ENCODE measurements at regions not wholly inside any gene's neighbourhood (a gene's known extent, or its start where the extent isn't known, plus 50 kb on each side); places are given as distances from the start of the nearest gene placed in this dataset.
A peak's percentile ranks its signal among the peaks of the same experiment; 100 is the strongest.

DNA sequence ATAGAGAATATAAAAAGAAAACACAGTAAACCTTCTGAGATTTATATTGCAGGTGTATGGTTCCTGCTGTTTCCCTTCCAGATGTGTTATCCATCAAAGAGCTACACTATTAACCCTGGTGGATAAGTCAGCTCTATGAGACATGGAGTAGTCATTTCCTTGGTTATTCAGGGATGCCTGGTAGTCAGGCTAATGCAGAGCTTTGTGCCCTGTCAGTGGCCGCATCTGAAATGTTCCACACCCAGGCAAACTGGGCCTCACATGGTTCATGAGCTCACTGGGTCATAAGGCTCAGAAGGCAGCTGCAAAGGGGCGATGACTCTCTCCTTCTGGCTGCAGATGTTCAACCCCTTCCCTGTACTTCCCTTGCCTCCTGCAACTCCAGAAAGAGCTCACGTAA lies 473.6 kb downstream of the EPHA7 start:
- no peak for DNase-seq (ENCODE audit: low spot score)

DNA sequence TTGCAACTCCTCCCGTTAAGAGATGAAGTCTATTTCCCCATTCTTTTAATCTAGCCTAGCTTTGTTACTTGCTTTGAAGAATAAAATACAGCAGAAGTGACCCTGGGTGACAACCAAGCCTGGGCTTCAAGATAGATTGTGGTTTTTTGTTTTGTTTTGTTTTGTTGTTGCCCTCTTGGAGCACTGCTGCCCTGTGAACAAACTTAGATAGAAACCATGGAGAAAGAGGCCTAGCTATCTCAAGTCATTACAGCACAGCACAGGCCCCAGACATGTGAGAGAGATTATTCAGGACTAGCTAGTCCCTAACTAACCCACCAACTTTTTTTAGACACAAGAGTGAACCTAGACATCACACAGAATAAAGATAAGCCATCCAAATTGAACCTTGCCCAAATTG lies 475.2 kb downstream of the EPHA7 start:
- no peak for DNase-seq (ENCODE audit: low spot score)

DNA sequence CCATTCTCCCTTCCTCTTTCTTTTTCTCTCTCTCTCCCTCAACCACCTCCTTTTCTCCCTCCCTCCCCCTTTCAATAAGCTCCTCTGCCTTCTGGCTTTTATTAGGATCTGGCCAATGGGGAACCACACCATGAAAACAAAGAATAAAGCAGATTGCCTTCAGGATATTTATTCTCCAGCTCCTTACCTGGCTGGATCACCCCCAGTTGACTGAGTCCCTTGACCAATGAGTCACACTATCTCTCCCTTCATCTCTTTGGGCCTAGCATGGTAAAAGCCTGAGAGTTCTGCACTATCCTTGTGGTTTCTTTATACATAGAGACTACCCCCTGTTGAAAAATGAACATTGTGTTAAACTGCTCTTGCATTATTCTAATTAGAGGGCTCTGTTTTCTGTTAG lies 476.8 kb downstream of the EPHA7 start:
- DNase-seq (ENCODE audit: low spot score), result no peak

DNA sequence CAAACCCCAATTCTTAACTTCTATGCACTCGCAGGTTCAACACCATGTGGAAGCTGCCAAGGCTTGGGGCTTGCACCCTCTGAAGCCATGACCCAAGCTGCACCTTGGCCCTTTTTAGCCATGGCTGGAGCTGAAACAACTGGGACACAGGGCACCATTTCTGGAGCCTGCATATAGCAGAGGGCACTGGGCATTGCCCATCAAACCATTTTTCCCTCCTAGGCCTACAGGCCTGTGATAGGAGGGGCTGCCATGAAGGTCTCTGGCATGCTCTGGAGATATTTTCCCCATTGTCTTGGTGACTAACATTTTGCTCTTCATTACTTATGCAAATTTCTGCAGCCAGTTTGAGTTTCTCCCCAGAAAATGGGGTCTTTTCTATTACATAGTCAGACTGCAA lies 484.7 kb downstream of the EPHA7 start:
- no peak for DNase-seq (ENCODE audit: low spot score)

DNA sequence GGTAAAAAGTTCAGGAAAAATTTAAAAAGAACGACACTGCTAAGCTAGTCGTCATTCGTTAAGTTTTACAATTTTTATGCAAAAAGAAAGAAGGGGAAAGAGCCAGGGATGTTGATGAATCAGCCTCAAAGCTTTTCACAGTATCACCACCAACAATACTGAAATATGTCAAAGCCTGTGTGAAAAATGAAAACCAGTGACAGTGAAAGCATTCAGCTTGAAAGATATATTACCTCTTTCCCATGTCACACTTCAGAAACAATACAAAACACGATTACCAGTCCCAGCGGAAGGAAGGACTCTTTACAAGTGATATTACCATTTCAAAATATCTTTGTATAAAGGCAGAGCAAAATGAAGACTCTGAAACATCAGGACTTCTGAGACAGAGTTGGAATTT lies 489.2 kb downstream of the EPHA7 start:
- DNase-seq (ENCODE audit: low spot score), result no peak

DNA sequence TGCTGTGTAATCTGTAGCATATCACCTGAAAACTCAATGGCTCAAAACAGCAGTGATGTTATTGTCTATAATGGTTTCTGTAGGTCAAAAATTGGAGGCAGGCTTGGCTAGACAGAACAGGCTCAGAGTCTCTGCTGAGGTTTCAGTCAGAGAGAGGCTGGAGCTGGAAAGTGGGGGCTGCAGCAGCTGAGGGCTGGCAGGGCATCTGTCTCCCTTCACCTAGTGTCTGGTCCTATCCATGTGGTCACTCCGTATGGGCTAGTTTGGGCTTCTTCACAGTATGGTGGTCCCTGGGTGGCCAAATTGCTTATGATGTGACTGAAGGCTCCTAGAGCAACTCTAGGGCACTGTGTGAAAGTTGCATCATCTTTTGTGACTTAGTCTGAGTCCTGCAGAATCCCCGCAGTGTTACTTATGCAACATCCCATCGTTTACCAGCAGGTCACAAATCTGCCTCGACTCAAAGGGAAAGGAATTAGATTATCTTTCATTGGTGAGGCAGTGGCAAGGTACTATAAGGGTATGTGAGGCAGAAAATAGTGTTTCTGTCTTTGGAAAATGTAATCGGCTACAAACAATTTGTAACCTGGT lies 497.0 kb downstream of the EPHA7 start:
- no peak for DNase-seq (ENCODE audit: low spot score)

DNA sequence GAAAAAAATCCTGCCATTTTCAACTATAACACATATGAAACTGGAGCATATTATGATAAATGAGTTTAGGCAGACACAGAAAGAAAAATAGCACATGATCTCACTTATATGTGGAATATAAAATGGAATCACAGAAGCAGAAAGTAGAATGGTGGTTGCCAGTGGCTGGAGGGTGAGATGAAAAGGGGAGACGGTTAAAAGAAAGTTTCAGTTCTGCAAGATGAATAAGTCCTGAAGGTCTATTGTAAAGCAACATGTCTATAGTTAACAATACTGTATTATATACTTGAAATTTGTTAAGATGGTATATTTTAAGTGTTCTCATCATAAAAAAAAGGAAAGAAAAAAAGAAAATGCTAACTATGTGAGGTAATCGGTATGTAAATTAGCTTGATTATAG lies 503.9 kb downstream of the EPHA7 start:
- DNase-seq (ENCODE audit: low spot score), result no peak

DNA sequence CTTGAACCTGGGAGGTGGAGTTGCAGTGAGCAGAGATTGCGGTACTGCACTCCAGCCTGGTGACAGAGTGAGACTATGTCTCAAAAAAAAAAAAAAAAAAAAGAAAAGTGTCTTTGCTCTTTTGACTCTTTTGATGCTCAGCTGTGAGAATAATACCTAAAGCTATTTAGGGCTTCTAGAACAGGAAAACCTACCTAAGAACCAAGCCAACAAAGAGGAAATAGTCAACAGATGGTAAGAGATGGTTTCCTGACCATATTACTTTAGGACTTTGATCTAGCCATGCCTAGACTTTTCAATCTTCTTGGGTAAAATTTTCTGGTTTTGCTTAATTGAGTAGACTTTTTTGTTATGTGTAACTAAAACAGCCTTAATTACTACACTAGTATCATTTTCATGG lies 508.1 kb downstream of the EPHA7 start:
- no peak for DNase-seq (ENCODE audit: low spot score)

DNA sequence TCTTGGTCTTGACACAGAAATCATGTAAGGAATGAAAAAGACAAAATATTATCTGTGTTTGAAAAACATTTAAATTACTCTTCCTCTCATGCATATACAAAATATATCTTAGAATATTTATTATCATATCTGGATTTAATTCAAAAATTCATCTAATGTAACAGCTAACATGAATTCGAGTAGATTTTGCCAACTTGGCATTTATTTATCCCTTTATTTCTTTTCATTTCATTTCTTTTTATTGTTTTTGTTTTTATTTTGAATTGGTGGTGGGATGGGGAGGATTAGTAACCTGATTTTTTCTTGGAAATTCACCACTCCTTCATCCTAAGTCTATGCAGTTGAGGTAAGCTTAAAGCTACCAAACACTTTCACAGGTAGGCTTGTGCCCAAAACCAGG lies 508.7 kb downstream of the EPHA7 start:
- no peak for DNase-seq (ENCODE audit: low spot score)

DNA sequence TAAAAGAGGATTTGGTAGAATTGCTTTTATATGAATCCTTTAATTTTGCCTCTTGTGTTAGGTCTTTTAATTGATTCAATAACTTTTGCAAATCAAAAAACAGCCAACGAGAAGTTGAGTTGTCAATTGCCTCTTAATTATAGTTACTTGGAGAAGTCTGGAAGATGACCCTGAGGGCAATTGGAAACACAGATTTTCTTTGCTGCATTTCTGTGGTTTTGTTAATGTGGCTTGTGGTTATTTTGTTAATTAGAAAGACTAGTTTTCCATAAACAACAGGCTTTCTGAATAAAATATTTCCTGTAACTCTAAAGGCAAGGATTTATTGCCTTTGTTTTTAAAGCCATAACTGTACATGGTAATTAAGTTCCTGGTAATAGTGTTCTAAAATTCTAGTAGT lies 513.0 kb downstream of the EPHA7 start:
- no peak for DNase-seq (ENCODE audit: low spot score)

DNA sequence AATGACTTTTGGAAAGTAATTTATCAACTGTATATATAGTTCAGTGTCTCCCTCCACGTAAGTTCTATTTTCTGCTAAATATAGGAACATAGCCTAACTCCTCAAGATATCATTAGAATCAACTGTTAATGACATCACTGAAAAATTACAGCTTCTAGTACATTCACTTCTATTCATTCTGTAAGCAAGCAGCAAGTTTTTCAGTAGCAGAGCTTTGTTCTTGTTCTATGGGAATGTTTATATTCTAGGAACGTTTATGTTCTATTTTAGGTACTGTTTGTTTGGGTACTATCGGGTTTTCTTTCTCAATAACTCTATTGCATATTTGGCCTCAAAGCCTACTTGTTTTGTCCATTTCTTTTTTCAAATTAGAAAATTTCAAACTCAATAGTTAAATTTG lies 525.6 kb downstream of the EPHA7 start:
- no peak for DNase-seq (ENCODE audit: low spot score)

DNA sequence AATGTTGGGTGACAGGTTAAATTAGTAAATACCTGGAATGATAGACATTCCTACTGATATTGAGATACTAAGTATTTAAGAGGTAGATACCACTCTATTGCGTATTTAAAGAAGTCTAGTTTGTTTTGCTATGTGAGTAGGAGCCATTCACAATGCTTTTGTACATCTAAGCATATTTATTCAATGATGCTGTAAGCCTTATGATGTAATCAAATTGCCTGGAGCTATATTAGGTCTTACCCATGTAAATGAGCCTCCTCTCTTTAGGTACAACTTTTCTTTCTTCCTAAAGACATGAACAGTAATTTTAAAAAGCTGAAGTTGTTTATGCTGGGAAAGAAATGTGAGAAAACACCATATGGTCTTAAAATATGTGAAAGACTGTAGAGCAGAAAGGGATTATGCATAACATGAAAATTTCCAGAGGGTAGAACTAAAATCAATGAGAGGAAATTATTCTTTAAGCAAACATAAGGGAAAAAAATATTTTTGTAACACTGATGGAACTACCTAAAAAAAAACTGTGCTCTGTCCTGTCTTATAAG lies 526.7 kb downstream of the EPHA7 start:
- DNase-seq (ENCODE audit: low spot score), result no peak

DNA sequence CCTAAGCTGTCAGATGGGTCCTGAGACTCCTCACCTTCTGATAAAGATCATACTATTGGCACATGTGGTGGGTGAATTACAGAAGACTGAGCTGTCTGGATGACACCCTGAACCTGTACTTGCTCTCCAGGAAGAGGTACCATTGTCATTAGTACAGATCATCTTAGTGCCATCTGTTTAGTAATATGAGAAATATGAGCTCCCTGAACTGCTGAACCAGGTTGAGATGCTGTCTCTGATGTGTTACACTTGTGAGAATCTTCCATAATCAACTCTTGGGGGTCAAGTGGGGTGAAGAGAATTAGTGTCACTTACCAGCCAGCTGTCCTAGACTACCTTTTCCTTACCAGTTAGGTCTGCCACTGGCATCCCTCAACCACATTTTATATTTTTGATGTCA lies 531.0 kb downstream of the EPHA7 start:
- no peak for DNase-seq (ENCODE audit: low spot score)

DNA sequence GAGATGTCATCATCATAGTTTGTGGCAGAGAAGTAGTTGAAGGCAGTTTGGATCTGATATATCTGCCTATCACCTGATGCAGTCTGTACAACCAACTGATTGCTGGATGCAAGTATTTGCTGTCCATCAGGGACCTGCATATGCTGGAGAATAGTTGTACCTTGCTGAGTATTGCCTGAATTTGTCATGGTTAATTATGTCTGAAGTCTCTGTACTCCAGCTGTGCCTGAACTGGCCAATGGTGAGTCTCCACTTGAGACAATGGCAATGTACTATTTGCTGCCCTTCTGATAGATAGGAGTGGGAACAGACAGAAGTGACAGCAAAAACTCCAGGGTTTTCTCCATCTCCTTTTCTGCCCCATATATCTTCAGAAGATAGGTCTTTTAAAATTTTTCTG lies 531.5 kb downstream of the EPHA7 start:
- DNase-seq (ENCODE audit: low spot score), result no peak

DNA sequence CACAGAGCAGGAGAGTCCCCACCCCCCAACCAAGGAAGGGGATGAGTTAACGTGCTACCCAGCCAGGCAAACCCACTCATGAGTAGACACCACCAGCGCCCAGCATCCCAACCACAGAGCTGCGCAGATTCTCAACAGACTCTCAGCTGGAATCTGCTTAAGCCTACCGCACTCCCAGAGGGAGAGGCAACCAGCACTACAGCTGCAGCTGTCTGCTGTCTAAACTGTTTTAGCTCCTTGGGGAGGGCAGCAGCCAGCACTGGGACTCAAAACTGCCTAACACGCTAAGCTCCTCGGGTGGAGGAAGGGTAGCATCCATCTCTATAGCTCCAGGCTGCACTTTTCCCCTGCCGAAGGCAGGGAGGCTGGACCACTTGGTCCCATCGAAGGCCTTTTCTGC lies 539.8 kb downstream of the EPHA7 start:
- DNase-seq (ENCODE audit: low spot score), result no peak

DNA sequence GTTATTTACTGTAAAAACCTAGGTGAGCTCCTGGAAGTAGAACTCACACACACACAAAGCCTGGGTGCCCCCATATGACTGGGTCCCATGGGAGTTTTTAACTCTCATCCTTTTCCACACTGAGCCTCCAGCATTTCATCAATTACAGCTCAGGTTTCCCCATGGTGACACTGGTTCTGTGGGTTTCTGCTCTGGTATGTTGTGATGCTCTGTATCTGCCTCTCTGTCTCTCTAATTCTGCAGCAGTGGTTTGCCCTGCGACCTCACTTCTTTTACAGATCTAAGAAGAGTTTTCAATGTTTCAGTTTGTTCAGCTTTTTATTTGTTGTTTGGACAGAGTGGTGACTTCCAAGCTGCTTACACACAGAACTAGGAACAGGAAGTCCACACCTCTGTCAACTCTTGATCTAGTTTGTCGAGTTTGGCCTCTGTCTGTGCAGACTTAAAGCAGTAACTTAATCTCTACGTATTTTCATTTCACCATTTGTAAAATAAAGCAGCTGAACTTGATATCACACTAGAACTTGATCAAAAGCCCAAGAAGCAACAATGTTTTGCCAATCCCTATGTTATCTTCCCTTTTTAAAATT lies 554.3 kb downstream of the EPHA7 start:
- no peak for DNase-seq (ENCODE audit: low spot score)

DNA sequence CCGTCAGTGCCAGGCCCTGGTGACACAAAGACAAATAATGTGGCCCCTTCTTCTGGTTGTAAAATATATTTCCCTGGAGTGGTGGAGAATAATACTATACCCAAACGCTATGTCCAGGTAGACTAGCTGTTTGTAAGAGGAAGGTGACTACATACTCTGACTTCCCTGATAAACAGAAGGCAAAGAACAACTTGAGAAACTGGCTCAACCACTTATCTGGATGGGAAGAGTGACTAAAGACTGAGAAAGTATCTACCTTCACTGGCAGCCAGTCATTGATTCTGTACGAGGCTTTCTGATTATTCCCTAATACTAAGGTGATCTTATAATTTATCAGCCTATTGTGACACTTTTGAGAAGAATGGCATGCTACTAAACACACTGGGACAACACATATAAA lies 569.7 kb downstream of the EPHA7 start:
- DNase-seq (ENCODE audit: low spot score), result no peak

DNA sequence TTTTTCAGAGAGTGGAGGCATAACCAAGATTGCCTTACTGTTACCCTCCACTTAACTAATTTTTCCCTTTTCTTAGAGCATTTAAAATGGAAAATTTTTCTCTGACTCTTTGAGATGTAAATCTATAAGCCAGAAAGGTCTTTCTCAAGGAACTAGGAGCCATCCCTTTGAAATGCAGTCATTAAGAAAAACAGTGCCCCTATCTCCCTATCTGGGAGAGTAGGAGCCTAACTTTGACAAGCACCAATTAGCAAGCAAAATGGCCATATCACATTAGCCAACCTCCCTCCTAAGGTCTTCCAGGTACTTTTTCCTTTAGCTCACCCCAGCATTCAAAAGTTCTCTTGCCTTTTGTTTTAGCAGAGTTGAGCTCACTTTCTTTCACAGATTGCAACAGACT lies 570.5 kb downstream of the EPHA7 start:
- DNase-seq (ENCODE audit: low spot score), result no peak

DNA sequence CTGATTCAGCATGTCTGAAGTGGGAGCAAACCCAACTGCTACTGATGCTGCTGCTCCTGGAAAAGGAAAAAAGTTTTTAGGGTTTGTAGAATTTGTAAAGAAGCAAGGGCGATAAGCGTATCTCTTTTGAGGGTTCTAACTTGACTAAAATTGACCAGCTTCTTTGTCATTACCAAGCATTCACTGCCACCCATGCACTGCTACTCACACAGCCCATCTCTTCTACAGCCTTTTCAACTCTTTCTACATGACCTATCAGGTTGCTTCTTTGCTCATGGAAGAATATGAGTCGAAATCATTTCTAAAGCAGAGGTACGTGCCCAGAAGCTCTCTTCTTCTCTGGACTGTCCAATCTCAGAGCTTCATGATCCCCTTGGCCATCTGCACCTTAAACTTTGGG lies 570.9 kb downstream of the EPHA7 start:
- no peak for DNase-seq (ENCODE audit: low spot score)

DNA sequence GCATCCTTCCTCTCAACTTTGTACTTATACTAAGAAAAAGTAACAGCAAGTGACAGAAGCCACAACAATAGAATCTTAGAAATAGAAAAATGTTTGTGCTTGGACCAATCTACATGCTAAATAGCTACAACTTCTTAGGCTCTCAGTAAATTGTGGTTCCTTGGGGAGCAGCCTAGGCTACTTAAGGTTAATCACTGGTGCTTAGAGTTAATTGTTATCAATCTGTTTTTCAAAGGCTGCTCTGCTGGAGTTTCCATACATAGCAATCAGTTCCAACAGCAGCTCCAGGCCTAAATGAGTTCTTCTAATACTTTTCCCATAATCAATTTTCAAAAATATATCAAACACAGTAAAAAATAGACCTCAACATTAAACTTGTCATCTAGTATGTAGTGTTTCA lies 571.4 kb downstream of the EPHA7 start:
- no peak for DNase-seq (ENCODE audit: low spot score)

DNA sequence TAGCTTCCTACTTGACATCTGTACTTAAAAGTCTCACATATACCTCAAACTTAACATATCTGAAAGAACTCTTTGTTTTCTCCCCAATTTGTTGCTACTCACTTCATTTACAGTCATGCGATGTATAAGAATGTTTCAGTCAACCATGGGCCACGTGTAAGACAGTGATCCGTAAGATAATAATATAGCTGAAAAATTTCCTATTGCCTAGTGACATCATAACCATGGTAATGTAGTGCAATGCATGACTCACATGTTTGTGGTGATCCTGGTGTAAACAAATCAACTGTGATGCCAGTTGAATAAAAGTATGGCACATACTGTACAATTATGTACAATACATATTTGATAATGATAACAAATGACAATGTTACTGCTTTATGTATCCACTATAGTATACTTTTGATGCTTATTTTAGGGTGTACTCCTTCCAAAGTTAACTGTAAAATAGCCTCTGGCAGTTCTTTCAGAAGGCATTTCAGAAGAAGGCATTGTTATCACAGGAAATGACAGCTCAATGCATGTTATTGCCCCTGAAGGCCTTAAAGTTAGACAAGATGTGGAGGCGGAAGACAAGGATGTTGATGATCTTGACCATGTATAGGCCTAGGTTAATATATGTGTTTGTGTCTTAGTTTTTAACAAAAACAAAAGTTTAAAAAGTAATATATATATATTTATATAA lies 579.0 kb downstream of the EPHA7 start:
- DNase-seq (ENCODE audit: low spot score), result no peak

DNA sequence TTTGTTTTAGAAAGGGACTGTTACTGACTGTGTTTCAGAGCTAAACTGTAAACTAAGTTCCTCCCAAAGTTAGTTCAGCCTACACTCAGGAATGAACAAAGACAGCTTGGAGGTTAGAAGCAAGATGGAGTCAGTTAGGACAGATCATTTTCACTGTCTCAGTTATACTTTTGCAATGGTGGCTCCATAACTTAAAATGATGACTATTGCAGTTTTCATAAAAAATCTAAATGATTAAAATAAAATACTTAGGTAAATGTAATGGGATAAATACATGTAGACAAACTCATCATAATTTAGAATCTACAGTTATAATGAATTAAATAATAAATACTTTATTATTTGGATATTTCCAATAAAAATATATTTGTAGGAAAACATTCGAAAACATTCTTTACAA lies 590.6 kb downstream of the EPHA7 start:
- DNase-seq (ENCODE audit: low spot score), result no peak

DNA sequence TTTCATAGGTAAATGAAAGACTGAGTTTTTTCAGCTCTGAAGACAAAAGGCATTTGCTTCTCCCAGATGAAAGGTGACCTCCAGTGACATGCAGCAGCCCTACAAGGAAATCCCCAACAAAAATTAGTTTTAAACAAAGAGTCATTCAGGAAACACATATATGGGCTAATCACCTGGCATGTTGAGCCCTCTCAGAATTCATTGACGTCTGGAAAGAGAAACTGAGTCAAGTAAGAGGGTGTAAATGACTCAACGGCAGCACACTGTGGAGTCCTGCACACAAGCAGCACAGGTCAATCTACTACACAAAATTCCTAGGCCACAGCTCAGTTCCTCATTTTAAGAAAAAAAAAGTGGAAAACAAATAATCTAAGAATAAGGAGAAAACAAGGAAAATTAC lies 592.3 kb downstream of the EPHA7 start:
- DNase-seq (ENCODE audit: low spot score), result no peak

DNA sequence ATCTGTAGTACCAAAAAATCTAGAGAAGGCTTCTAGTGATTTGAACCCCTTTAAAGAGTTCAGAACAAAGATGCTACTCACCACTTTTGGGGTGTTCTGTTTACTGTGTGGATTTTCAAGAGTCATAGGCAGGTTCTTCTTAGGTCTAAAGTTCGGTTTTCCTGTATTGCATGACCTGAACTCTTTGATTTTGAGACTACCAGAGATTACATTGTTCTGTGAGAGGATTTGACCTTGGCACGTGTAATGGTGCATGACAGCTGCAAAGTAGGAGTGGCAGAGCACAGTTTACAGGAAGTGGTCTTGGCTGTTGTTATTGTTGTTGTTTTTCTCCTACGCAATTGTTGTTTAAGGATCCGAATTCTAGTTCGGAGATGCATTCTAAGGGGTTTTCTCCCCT lies 592.7 kb downstream of the EPHA7 start:
- peak; percentile 12 for DNase-seq (ENCODE audit: low spot score)
